ENCODE measurements at regions not wholly inside any gene's neighbourhood (a gene's known extent, or its start where the extent isn't known, plus 50 kb on each side); places are given as distances from the start of the nearest gene placed in this dataset.
"Not testable (repeated sequence)": the region's sequence is repeated elsewhere in the genome, so short reads cannot be mapped to it uniquely, and the experiment has no call there.

- DNase-seq = no peak
These were observed 102.6 kb downstream of the PLG start for GRCh38 chr6:160804639-160805038.

- DNase-seq = no peak
These were observed 106.2 kb downstream of the PLG start for GRCh38 chr6:160808263-160808662.

GRCh38 chr6:160810238-160810637 lies 108.2 kb downstream of the PLG start:
- DNase-seq = no peak

- DNase-seq = no peak
These were observed 110.1 kb downstream of the PLG start for GRCh38 chr6:160812097-160812496.

- no peak for DNase-seq
These were observed 116.9 kb downstream of the PLG start for GRCh38 chr6:160818934-160819333.

- not testable (repeated sequence) for DNase-seq
These were observed 118.6 kb downstream of the PLG start for GRCh38 chr6:160820661-160821060.

- DNase-seq = no peak
These were observed 129.7 kb downstream of the PLG start for GRCh38 chr6:160831739-160832138.

- DNase-seq = no peak
These were observed 130.4 kb downstream of the PLG start for GRCh38 chr6:160832422-160832821.

GRCh38 chr6:160837146-160837545 lies 135.1 kb downstream of the PLG start:
- no peak for DNase-seq

- DNase-seq = no peak
These were observed 140.5 kb upstream of the MAP3K4 start for GRCh38 chr6:160851031-160851430.

GRCh38 chr6:160853946-160854345 lies 137.6 kb upstream of the MAP3K4 start:
- DNase-seq = no peak

GRCh38 chr6:160858886-160859285 lies 132.7 kb upstream of the MAP3K4 start:
- no peak for DNase-seq

GRCh38 chr6:160859822-160860221 lies 131.7 kb upstream of the MAP3K4 start:
- DNase-seq = no peak

GRCh38 chr6:160861824-160862223 lies 129.7 kb upstream of the MAP3K4 start:
- no peak for DNase-seq

- DNase-seq = no peak
These were observed 127.8 kb upstream of the MAP3K4 start for GRCh38 chr6:160863782-160864181.

- no peak for DNase-seq
These were observed 120.2 kb upstream of the MAP3K4 start for GRCh38 chr6:160871320-160871719.

- no peak for DNase-seq
These were observed 110.3 kb upstream of the MAP3K4 start for GRCh38 chr6:160881148-160881808.

- no peak for DNase-seq
These were observed 109.6 kb upstream of the MAP3K4 start for GRCh38 chr6:160882006-160882405.

- DNase-seq = peak; percentile 3
These were observed 108.7 kb upstream of the MAP3K4 start for GRCh38 chr6:160882791-160883279.

GRCh38 chr6:160883560-160883959 lies 108.0 kb upstream of the MAP3K4 start:
- no peak for DNase-seq

GRCh38 chr6:160883999-160884398 lies 107.6 kb upstream of the MAP3K4 start:
- DNase-seq = no peak

GRCh38 chr6:160889148-160889547 lies 102.4 kb upstream of the MAP3K4 start:
- DNase-seq = not testable (repeated sequence)

GRCh38 chr6:160891690-160892089 lies 99.9 kb upstream of the MAP3K4 start:
- DNase-seq = no peak

GRCh38 chr6:160895562-160895961 lies 96.0 kb upstream of the MAP3K4 start:
- DNase-seq = no peak

Measured in fibroblast of skin of back (primary cell).